ENCODE measurements at regions not wholly inside any gene's neighbourhood (a gene's known extent, or its start where the extent isn't known, plus 50 kb on each side); places are given as distances from the start of the nearest gene placed in this dataset.

GRCh38 chr3:27606537-27606936 lies 115.6 kb downstream of the EOMES start:
- Histone ChIP-seq H3K4me2 (ENCODE audit: low read depth, low read length) (no peak overlapping the region), H3K9ac (ENCODE audit: insufficient read depth, low read depth, low read length) (no peak overlapping the region), H3K4me1 (ENCODE audit: insufficient read depth, low read length) (peaks cover 14% of the 10 kb centered on the region; the same call in 1 of the 2 replicates), H3K27ac (ENCODE audit: extremely low read length, insufficient read depth, low read length) (no peak overlapping the region), H3K4me3 (replicated peaks in 1 of 3; ENCODE audit: insufficient read depth in 1 of 3, low read depth in 2 of 3, low read length in 3 of 3) (no peak overlapping the region), H4K20me1 (ENCODE audit: insufficient read depth, low read length) (no peaks in the 10 kb centered on the region), H3K79me2 (ENCODE audit: insufficient read depth, low read length) (no peaks in the 10 kb centered on the region), H3K27me3 (ENCODE audit: control insufficient read depth in 1 of 2, insufficient read depth in 2 of 2, low read length in 2 of 2) (no peaks in the 10 kb centered on the region), H3K36me3 (replicated peaks in 1 of 2; ENCODE audit: control insufficient read depth in 1 of 2, insufficient read depth in 2 of 2, low read length in 2 of 2) (no peaks in the 10 kb centered on the region), H3K9me3 (ENCODE audit: low read length) (peaks cover 1% of the 10 kb centered on the region; the same call in 1 of the 2 replicates), H2AFZ (ENCODE audit: low read length) (no peak overlapping the region)
- in situ Hi-C loops (cut with HindIII; ENCODE audit: extremely low pct_ligation_motif_present, low pct_unique_long_range_greater_than_20kb) = no loop called here
- DNase-seq (ENCODE audit: low spot score) (no peak), ATAC-seq (no peak; the same call in 2 of the 3 replicates), FAIRE-seq (no peak)
- 57% methylated on average over 3 of the region's 3 CpGs for WGBS (ENCODE audit: low lambda C conversion rate)
- intact Hi-C loops (cut with micrococcal nuclease; ENCODE audit: unreplicated experiment) = no loop called here
- CTCF ChIA-PET (ENCODE audit: low intra/inter-chr PET ratio, low total read pairs) = no interaction called here
- BruUV-seq (replicated peaks) = no TSS peak
- POLR2A ChIA-PET = no interaction called here
- TF ChIP-seq MEIS2 (CRISPR knock-in tag; IDR thresholded peaks at IDR 0.05) = no peak
- TF ChIP-seq ZNF414 (CRISPR knock-in tag; IDR thresholded peaks at IDR 0.05) = no peak
- TF ChIP-seq TAF15 (IDR thresholded peaks at IDR 0.05; ENCODE audit: low read depth, low read length, poor library complexity, severe bottlenecking) = no peak
- no peak for TF ChIP-seq CEBPZ (IDR thresholded peaks at IDR 0.05; ENCODE audit: low read length)
- TF ChIP-seq ZNF569 (CRISPR knock-in tag; IDR thresholded peaks at IDR 0.05; ENCODE audit: borderline replicate concordance) = no peak
- TF ChIP-seq HMGA1 (CRISPR knock-in tag; conservative IDR thresholded peaks at IDR 0.05) = no peak
- no peak for TF ChIP-seq FOXM1 (CRISPR knock-in tag; IDR thresholded peaks at IDR 0.05)
- TF ChIP-seq ZNF768 (CRISPR knock-in tag; IDR thresholded peaks at IDR 0.05) = no peak
- no peak for TF ChIP-seq THRA (CRISPR knock-in tag; IDR thresholded peaks at IDR 0.05; ENCODE audit: borderline replicate concordance)
- no peak for TF ChIP-seq RFXAP (CRISPR knock-in tag; IDR thresholded peaks at IDR 0.05; ENCODE audit: borderline replicate concordance)
- no peak for TF ChIP-seq CBFB (CRISPR knock-in tag; IDR thresholded peaks at IDR 0.05)
- TF ChIP-seq SMAD3 (CRISPR knock-in tag; IDR thresholded peaks at IDR 0.05) = no peak
- no peak for TF ChIP-seq ZNF557 (CRISPR knock-in tag; IDR thresholded peaks at IDR 0.05)
- TF ChIP-seq MTA1 (CRISPR knock-in tag; IDR thresholded peaks at IDR 0.05; ENCODE audit: borderline replicate concordance) = no peak
- no peak for TF ChIP-seq ZNF672 (CRISPR knock-in tag; IDR thresholded peaks at IDR 0.05)
- no peak for TF ChIP-seq ZNF230 (CRISPR knock-in tag; IDR thresholded peaks at IDR 0.05)
- no peak for TF ChIP-seq CREB3 (CRISPR knock-in tag; IDR thresholded peaks at IDR 0.05)
- no peak for TF ChIP-seq NCOR1 (IDR thresholded peaks at IDR 0.05; ENCODE audit: borderline replicate concordance, low read length)
